ENCODE measurements at regions not wholly inside any gene's neighbourhood (a gene's known extent, or its start where the extent isn't known, plus 50 kb on each side); places are given as distances from the start of the nearest gene placed in this dataset.

DNA sequence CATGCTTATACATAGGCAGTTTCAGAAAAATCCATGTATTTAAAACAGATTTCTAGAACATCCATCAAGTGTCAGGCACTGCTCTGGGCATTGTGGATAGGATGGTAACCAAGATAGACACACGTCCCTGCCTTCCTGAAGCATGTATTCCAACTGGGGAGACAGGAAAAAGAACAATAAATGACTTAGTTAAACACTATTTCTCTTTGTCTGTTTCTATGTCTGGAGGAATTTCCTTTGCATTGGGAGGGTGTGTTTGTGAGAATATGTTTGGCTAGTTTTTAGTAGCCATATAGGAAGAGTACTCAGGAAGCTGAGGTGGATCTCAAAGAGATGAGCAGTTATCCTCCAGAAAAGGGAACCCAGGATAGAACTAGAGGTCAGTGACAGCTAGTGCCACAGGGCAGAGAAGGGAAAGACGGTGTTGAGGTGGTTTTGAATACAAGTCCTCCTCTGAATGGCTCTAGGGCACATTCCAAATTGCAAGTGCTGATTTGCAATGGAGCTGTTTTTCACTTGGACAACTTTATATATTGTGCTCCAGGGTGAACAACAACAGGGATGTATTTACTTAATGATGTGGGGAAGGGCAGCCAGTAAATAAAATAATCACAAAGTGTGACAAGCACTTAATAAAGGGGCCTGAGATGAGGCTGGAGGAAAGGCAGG, 144.7 kb upstream of the SHB start:
- no peaks in the 10 kb centered on the region for H3K36me3 ChIP-seq (ENCODE audit: low read depth)
- WGBS, 2 experiments (ENCODE audit: low coverage in 1 of 2, low lambda C conversion rate in 2 of 2, missing lambda C conversion rate in 2 of 2), result 14 to 19% methylated on average over 2 of the region's 2 CpGs
- H3F3A ChIP-seq (ENCODE audit: insufficient read depth), result no peaks in the 10 kb centered on the region
- no peak overlapping the region for H2AFZ ChIP-seq
- H3K27me3 ChIP-seq (replicated peaks; ENCODE audit: insufficient read depth), result peaks cover 51% of the 10 kb centered on the region
- no peaks in the 10 kb centered on the region for H3K9me2 ChIP-seq (ENCODE audit: insufficient read depth)
- no peaks in the 10 kb centered on the region for H3K4me1 ChIP-seq (ENCODE audit: insufficient read depth)
- H3K4me2 ChIP-seq (ENCODE audit: unreplicated experiment), result no peak overlapping the region
- DNase-seq, result no peak
- H4K20me1 ChIP-seq (ENCODE audit: insufficient read depth), result no peaks in the 10 kb centered on the region
- H3K4me3 ChIP-seq, result no peak overlapping the region
- H3K79me2 ChIP-seq (ENCODE audit: insufficient read depth), result no peaks in the 10 kb centered on the region
- H3K9me3 ChIP-seq (ENCODE audit: low read depth), result no peaks in the 10 kb centered on the region
- TF ChIP-seq EZH2phosphoT487 (IDR thresholded peaks at IDR 0.05; ENCODE audit: insufficient read depth, low read depth), result no peak
- no peak for TF ChIP-seq EZH2 (IDR thresholded peaks at IDR 0.05; ENCODE audit: insufficient read depth, poor library complexity, severe bottlenecking)
- in situ Hi-C loops (cut with MboI), result no loop called here
- no peak overlapping the region for H3K27ac ChIP-seq
- no peak overlapping the region for H3K9ac ChIP-seq

DNA sequence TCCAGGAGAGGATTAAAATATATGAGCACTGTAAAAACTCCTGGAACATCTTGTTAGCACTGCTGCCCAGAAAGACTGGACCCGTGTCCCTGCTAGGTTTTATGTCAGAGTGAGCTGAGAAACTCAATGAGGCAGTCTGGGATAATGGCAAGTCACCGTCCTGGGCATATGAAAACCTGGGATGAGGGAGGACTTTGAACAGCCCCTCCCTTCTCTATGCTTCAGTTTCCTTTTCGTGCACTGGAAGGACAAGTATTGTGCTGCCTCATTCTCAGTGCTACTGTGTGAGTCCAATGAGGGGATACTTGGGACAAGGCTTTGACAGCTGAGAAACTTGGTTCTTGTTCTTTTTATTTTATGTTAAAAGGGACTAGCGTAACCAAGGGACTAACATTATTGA, 143.0 kb upstream of the SHB start:
- TF ChIP-seq EZH2phosphoT487 (IDR thresholded peaks at IDR 0.05; ENCODE audit: insufficient read depth, low read depth), result no peak
- no peak for TF ChIP-seq EZH2 (IDR thresholded peaks at IDR 0.05; ENCODE audit: insufficient read depth, poor library complexity, severe bottlenecking)
- in situ Hi-C loops (cut with MboI), result no loop called here
- H2AFZ ChIP-seq, result no peak overlapping the region

DNA sequence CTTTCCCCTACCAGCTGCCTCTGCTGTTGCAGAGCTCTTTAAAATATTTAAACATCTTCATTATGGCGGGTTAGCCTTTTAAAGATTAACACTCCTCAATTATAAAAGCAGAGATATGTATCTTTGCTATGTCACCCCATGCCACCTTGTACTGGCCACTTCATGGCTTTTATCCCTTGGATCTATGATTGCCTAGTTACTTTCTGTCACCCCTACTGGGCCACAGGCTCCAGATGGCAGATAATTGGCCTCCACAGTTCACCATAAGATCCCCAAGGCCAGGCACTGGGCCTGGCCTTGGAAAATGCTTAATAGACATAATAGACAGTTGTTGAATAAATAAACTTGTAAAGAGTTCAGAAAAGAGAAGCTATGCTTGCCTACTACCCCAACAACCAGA, 142.0 kb upstream of the SHB start:
- Histone ChIP-seq H3K9me3 (ENCODE audit: low read depth) (no peaks in the 10 kb centered on the region), H3K9ac (no peak overlapping the region), H3K9me2 (ENCODE audit: insufficient read depth) (no peaks in the 10 kb centered on the region), H3K79me2 (ENCODE audit: insufficient read depth) (no peaks in the 10 kb centered on the region), H3K27ac (no peak overlapping the region), H3K27me3 (replicated peaks; ENCODE audit: insufficient read depth) (peaks cover 37% of the 10 kb centered on the region), H4K20me1 (ENCODE audit: insufficient read depth) (no peaks in the 10 kb centered on the region), H2AFZ (no peak overlapping the region), H3K36me3 (ENCODE audit: low read depth) (no peaks in the 10 kb centered on the region), H3K4me1 (ENCODE audit: insufficient read depth) (no peaks in the 10 kb centered on the region), H3K4me3 (no peak overlapping the region), H3K4me2 (ENCODE audit: unreplicated experiment) (no peak overlapping the region), H3F3A (ENCODE audit: insufficient read depth) (no peaks in the 10 kb centered on the region)
- in situ Hi-C loops (cut with MboI), result no loop called here
- TF ChIP-seq EZH2phosphoT487 (IDR thresholded peaks at IDR 0.05; ENCODE audit: insufficient read depth, low read depth) (no peak), EZH2 (IDR thresholded peaks at IDR 0.05; ENCODE audit: insufficient read depth, poor library complexity, severe bottlenecking) (no peak)
- DNase-seq, result no peak
- 86 to 92% methylated on average over 1 of the region's 1 CpG for WGBS, 2 experiments (ENCODE audit: low coverage in 1 of 2, low lambda C conversion rate in 2 of 2, missing lambda C conversion rate in 2 of 2)

More for the DNA sequence above, 143.0 kb upstream of the SHB start:
- no peak overlapping the region for H3K4me3 ChIP-seq
- no peaks in the 10 kb centered on the region for H4K20me1 ChIP-seq (ENCODE audit: insufficient read depth)
- 35 to 42% methylated on average over 4 of the region's 4 CpGs for WGBS, 2 experiments (ENCODE audit: low coverage in 1 of 2, low lambda C conversion rate in 2 of 2, missing lambda C conversion rate in 2 of 2)
- no peaks in the 10 kb centered on the region for H3K4me1 ChIP-seq (ENCODE audit: insufficient read depth)
- H3K9ac ChIP-seq, result no peak overlapping the region
- H3K27me3 ChIP-seq (replicated peaks; ENCODE audit: insufficient read depth), result peaks cover 42% of the 10 kb centered on the region
- H3K9me2 ChIP-seq (ENCODE audit: insufficient read depth), result no peaks in the 10 kb centered on the region
- no peaks in the 10 kb centered on the region for H3K36me3 ChIP-seq (ENCODE audit: low read depth)
- no peaks in the 10 kb centered on the region for H3K79me2 ChIP-seq (ENCODE audit: insufficient read depth)
- H3K27ac ChIP-seq, result no peak overlapping the region
- no peak overlapping the region for H3K4me2 ChIP-seq (ENCODE audit: unreplicated experiment)
- no peak for DNase-seq
- H3F3A ChIP-seq (ENCODE audit: insufficient read depth), result no peaks in the 10 kb centered on the region
- H3K9me3 ChIP-seq (ENCODE audit: low read depth), result no peaks in the 10 kb centered on the region

DNA sequence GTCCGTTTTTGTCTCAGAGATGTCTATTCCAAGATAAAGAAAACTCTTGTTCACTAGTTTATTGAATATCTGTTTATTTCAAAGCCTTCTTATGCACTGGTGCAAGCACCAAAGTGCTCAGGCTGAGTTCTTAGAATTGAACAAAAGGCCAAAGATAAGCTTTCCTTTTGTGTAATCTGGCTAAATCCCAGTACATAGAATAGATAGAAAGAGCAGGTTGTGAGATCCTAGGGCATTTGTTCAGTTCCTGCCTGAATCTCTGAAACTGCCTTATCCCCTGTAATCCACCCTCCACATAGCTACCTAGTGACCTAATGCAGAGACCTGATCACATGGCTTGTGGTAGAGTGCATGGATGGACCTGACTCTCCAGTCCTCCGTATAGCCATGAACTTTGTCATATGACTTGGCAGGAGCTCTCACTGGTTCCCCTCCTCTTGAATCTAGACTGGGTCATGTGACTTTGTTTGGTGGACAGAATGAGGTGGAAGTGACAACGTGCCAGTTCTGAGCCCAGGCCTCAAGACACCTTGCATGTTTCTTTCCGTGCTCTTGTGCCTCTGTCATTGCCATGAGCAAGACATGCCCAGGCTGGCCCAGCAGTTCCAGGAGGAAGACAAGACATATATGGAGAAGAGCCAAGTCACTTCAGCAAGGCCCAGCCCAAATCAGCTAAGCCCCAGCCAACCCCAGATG, 139.3 kb upstream of the SHB start:
- H3K9me2 ChIP-seq (ENCODE audit: insufficient read depth), result no peaks in the 10 kb centered on the region
- H3K79me2 ChIP-seq (ENCODE audit: insufficient read depth), result no peaks in the 10 kb centered on the region
- no peaks in the 10 kb centered on the region for H3F3A ChIP-seq (ENCODE audit: insufficient read depth)
- H3K9me3 ChIP-seq (ENCODE audit: low read depth), result no peaks in the 10 kb centered on the region
- no peak overlapping the region for H3K4me2 ChIP-seq (ENCODE audit: unreplicated experiment)
- no peak for DNase-seq
- no peak overlapping the region for H2AFZ ChIP-seq
- 0 out of 2 replicates have a peak, but pooled peaks cover 11% of the 10 kb centered on the region for H3K27me3 ChIP-seq (replicated peaks; ENCODE audit: insufficient read depth)
- in situ Hi-C loops (cut with MboI), result no loop called here
- H3K4me3 ChIP-seq, result no peak overlapping the region
- no peaks in the 10 kb centered on the region for H3K36me3 ChIP-seq (ENCODE audit: low read depth)
- H3K27ac ChIP-seq, result no peak overlapping the region
- no peaks in the 10 kb centered on the region for H4K20me1 ChIP-seq (ENCODE audit: insufficient read depth)
- 41 to 47% methylated on average over 4 of the region's 4 CpGs for WGBS, 2 experiments (ENCODE audit: low coverage in 1 of 2, low lambda C conversion rate in 2 of 2, missing lambda C conversion rate in 2 of 2)
- no peak for TF ChIP-seq EZH2 (IDR thresholded peaks at IDR 0.05; ENCODE audit: insufficient read depth, poor library complexity, severe bottlenecking)
- TF ChIP-seq EZH2phosphoT487 (IDR thresholded peaks at IDR 0.05; ENCODE audit: insufficient read depth, low read depth), result no peak
- no peaks in the 10 kb centered on the region for H3K4me1 ChIP-seq (ENCODE audit: insufficient read depth)
- H3K9ac ChIP-seq, result no peak overlapping the region
